ENCODE measurements at regions not wholly inside any gene's neighbourhood (a gene's known extent, or its start where the extent isn't known, plus 50 kb on each side); places are given as distances from the start of the nearest gene placed in this dataset.

GRCh38 chr10:18735711-18736110 lies 76.5 kb downstream of the ARL5B start:
- Mint-ChIP-seq H3K4me3 (no peak overlapping the region), H3K27me3 (ENCODE audit: low read depth) (peaks cover 10% of the 10 kb centered on the region), H3K4me1 (ENCODE audit: low read depth) (no peaks in the 10 kb centered on the region), H3K36me3 (ENCODE audit: low read depth) (no peaks in the 10 kb centered on the region), H3K27ac (no peak overlapping the region), H3K9me3 (no peaks in the 10 kb centered on the region)
- intact Hi-C loops (cut with micrococcal nuclease), result no loop called here
- CTCF ChIA-PET, result no interaction called here
- DNase-seq, result no peak

GRCh38 chr10:18737236-18737635 lies 78.0 kb downstream of the ARL5B start:
- Mint-ChIP-seq H3K4me1 (ENCODE audit: low read depth) (no peaks in the 10 kb centered on the region), H3K36me3 (ENCODE audit: low read depth) (no peaks in the 10 kb centered on the region), H3K27me3 (ENCODE audit: low read depth) (peaks cover 10% of the 10 kb centered on the region), H3K4me3 (no peak overlapping the region), H3K27ac (no peak overlapping the region), H3K9me3 (peaks cover 2% of the 10 kb centered on the region)
- CTCF ChIA-PET, result no interaction called here
- intact Hi-C loops (cut with micrococcal nuclease), result no loop called here
- DNase-seq, result no peak

GRCh38 chr10:18737841-18738240 lies 78.6 kb downstream of the ARL5B start:
- H3K36me3 Mint-ChIP-seq (ENCODE audit: low read depth), result no peaks in the 10 kb centered on the region
- H3K27ac Mint-ChIP-seq, result no peak overlapping the region
- no peak for DNase-seq
- H3K27me3 Mint-ChIP-seq (ENCODE audit: low read depth), result peaks cover 10% of the 10 kb centered on the region
- peaks cover 2% of the 10 kb centered on the region for H3K9me3 Mint-ChIP-seq
- no peaks in the 10 kb centered on the region for H3K4me1 Mint-ChIP-seq (ENCODE audit: low read depth)
- CTCF ChIA-PET, result no interaction called here
- H3K4me3 Mint-ChIP-seq, result no peak overlapping the region
- intact Hi-C loops (cut with micrococcal nuclease), result no loop called here

GRCh38 chr10:18738835-18739234 lies 79.6 kb downstream of the ARL5B start:
- Mint-ChIP-seq H3K4me3 (no peak overlapping the region), H3K36me3 (ENCODE audit: low read depth) (no peaks in the 10 kb centered on the region), H3K27ac (no peak overlapping the region), H3K27me3 (ENCODE audit: low read depth) (peaks cover 10% of the 10 kb centered on the region), H3K9me3 (peaks cover 2% of the 10 kb centered on the region), H3K4me1 (ENCODE audit: low read depth) (no peaks in the 10 kb centered on the region)
- DNase-seq, result no peak
- CTCF ChIA-PET, result no interaction called here
- intact Hi-C loops (cut with micrococcal nuclease), result no loop called here

- CTCF ChIA-PET, result no interaction called here
- DNase-seq, result no peak
- intact Hi-C loops (cut with micrococcal nuclease), result no loop called here
- H3K4me1 Mint-ChIP-seq (ENCODE audit: low read depth), result no peaks in the 10 kb centered on the region
- no peak overlapping the region for H3K4me3 Mint-ChIP-seq
- no peaks in the 10 kb centered on the region for H3K36me3 Mint-ChIP-seq (ENCODE audit: low read depth)
- H3K9me3 Mint-ChIP-seq, result peaks cover 5% of the 10 kb centered on the region
- no peaks in the 10 kb centered on the region for H3K27me3 Mint-ChIP-seq (ENCODE audit: low read depth)
- H3K27ac Mint-ChIP-seq, result no peak overlapping the region
Observed at GRCh38 chr10:18743926-18744325, 84.7 kb downstream of the ARL5B start.

- Mint-ChIP-seq H3K9me3 (no peaks in the 10 kb centered on the region), H3K36me3 (ENCODE audit: low read depth) (no peaks in the 10 kb centered on the region), H3K27me3 (ENCODE audit: low read depth) (peaks cover 17% of the 10 kb centered on the region), H3K27ac (no peak overlapping the region), H3K4me3 (no peak overlapping the region), H3K4me1 (ENCODE audit: low read depth) (no peaks in the 10 kb centered on the region)
- CTCF ChIA-PET, result no interaction called here
- DNase-seq, result no peak
- intact Hi-C loops (cut with micrococcal nuclease), result no loop called here
Observed at GRCh38 chr10:18753312-18753895, 94.2 kb downstream of the ARL5B start.

GRCh38 chr10:18759575-18759974 lies 100.3 kb downstream of the ARL5B start:
- no peak for DNase-seq
- Mint-ChIP-seq H3K4me1 (ENCODE audit: low read depth) (no peaks in the 10 kb centered on the region), H3K4me3 (no peak overlapping the region), H3K27ac (no peak overlapping the region), H3K36me3 (ENCODE audit: low read depth) (no peaks in the 10 kb centered on the region), H3K9me3 (no peaks in the 10 kb centered on the region), H3K27me3 (ENCODE audit: low read depth) (peaks cover 12% of the 10 kb centered on the region)
- intact Hi-C loops (cut with micrococcal nuclease), result no loop called here
- CTCF ChIA-PET, result no interaction called here

- DNase-seq, result no peak
- intact Hi-C loops (cut with micrococcal nuclease), result no loop called here
- CTCF ChIA-PET, result no interaction called here
- Mint-ChIP-seq H3K4me1 (ENCODE audit: low read depth) (no peaks in the 10 kb centered on the region), H3K27me3 (ENCODE audit: low read depth) (peaks cover 12% of the 10 kb centered on the region), H3K27ac (no peak overlapping the region), H3K36me3 (ENCODE audit: low read depth) (no peaks in the 10 kb centered on the region), H3K4me3 (no peak overlapping the region), H3K9me3 (no peaks in the 10 kb centered on the region)
Observed at GRCh38 chr10:18760836-18761235, 101.6 kb downstream of the ARL5B start.

- Mint-ChIP-seq H3K27ac (no peak overlapping the region), H3K4me1 (ENCODE audit: low read depth) (no peaks in the 10 kb centered on the region), H3K36me3 (ENCODE audit: low read depth) (no peaks in the 10 kb centered on the region), H3K9me3 (no peaks in the 10 kb centered on the region), H3K4me3 (no peak overlapping the region), H3K27me3 (ENCODE audit: low read depth) (peaks cover 11% of the 10 kb centered on the region)
- intact Hi-C loops (cut with micrococcal nuclease), result no loop called here
- no peak for DNase-seq
- CTCF ChIA-PET, result no interaction called here
Observed at GRCh38 chr10:18767981-18768380, 108.8 kb downstream of the ARL5B start.

- no peak for DNase-seq
- Mint-ChIP-seq H3K9me3 (no peaks in the 10 kb centered on the region), H3K27me3 (ENCODE audit: low read depth) (peaks cover 9% of the 10 kb centered on the region), H3K4me1 (ENCODE audit: low read depth) (no peaks in the 10 kb centered on the region), H3K27ac (no peak overlapping the region), H3K4me3 (no peak overlapping the region), H3K36me3 (ENCODE audit: low read depth) (no peaks in the 10 kb centered on the region)
- CTCF ChIA-PET, result no interaction called here
- intact Hi-C loops (cut with micrococcal nuclease), result no loop called here
Observed at GRCh38 chr10:18773180-18773579, 113.9 kb downstream of the ARL5B start.

GRCh38 chr10:18777258-18777657 lies 118.0 kb downstream of the ARL5B start:
- H3K9me3 Mint-ChIP-seq, result peaks cover 2% of the 10 kb centered on the region
- no peak for DNase-seq
- no peak overlapping the region for H3K27ac Mint-ChIP-seq
- H3K27me3 Mint-ChIP-seq (ENCODE audit: low read depth), result peaks cover 9% of the 10 kb centered on the region
- CTCF ChIA-PET, result no interaction called here
- intact Hi-C loops (cut with micrococcal nuclease), result no loop called here
- no peak overlapping the region for H3K4me3 Mint-ChIP-seq
- H3K36me3 Mint-ChIP-seq (ENCODE audit: low read depth), result no peaks in the 10 kb centered on the region
- H3K4me1 Mint-ChIP-seq (ENCODE audit: low read depth), result no peaks in the 10 kb centered on the region

- Mint-ChIP-seq H3K27ac (no peak overlapping the region), H3K4me1 (ENCODE audit: low read depth) (no peaks in the 10 kb centered on the region), H3K4me3 (no peak overlapping the region), H3K9me3 (peaks cover 5% of the 10 kb centered on the region), H3K27me3 (ENCODE audit: low read depth) (no peaks in the 10 kb centered on the region), H3K36me3 (ENCODE audit: low read depth) (no peaks in the 10 kb centered on the region)
- intact Hi-C loops (cut with micrococcal nuclease), result no loop called here
- no peak for DNase-seq
- CTCF ChIA-PET, result no interaction called here
Observed at GRCh38 chr10:18786478-18786877, 127.2 kb downstream of the ARL5B start.

GRCh38 chr10:18793951-18794350 lies 134.7 kb downstream of the ARL5B start:
- intact Hi-C loops (cut with micrococcal nuclease), result no loop called here
- H3K27me3 Mint-ChIP-seq (ENCODE audit: low read depth), result peaks cover 5% of the 10 kb centered on the region

GRCh38 chr10:18795549-18795948 lies 136.3 kb downstream of the ARL5B start:
- no peak for DNase-seq
- CTCF ChIA-PET, result no interaction called here
- Mint-ChIP-seq H3K9me3 (peaks cover 5% of the 10 kb centered on the region), H3K27ac (no peak overlapping the region), H3K27me3 (ENCODE audit: low read depth) (peaks cover 5% of the 10 kb centered on the region), H3K4me3 (no peak overlapping the region), H3K36me3 (ENCODE audit: low read depth) (no peaks in the 10 kb centered on the region), H3K4me1 (ENCODE audit: low read depth) (no peaks in the 10 kb centered on the region)
- intact Hi-C loops (cut with micrococcal nuclease), result no loop called here

More at GRCh38 chr10:18793951-18794350, 134.7 kb downstream of the ARL5B start:
- no peak overlapping the region for H3K4me3 Mint-ChIP-seq
- DNase-seq, result no peak
- CTCF ChIA-PET, result no interaction called here
- H3K36me3 Mint-ChIP-seq (ENCODE audit: low read depth), result no peaks in the 10 kb centered on the region
- no peak overlapping the region for H3K27ac Mint-ChIP-seq
- H3K9me3 Mint-ChIP-seq, result peaks cover 10% of the 10 kb centered on the region
- no peaks in the 10 kb centered on the region for H3K4me1 Mint-ChIP-seq (ENCODE audit: low read depth)

Data from activated naive CD4-positive, alpha-beta T cell treated with anti-CD3 and anti-CD28 coated beads for 36 hours (primary cell).